ENCODE measurements at regions not wholly inside any gene's neighbourhood (a gene's known extent, or its start where the extent isn't known, plus 50 kb on each side); places are given as distances from the start of the nearest gene placed in this dataset.
"Not testable (repeated sequence)": the region's sequence is repeated elsewhere in the genome, so short reads cannot be mapped to it uniquely, and the experiment has no call there.

DNA sequence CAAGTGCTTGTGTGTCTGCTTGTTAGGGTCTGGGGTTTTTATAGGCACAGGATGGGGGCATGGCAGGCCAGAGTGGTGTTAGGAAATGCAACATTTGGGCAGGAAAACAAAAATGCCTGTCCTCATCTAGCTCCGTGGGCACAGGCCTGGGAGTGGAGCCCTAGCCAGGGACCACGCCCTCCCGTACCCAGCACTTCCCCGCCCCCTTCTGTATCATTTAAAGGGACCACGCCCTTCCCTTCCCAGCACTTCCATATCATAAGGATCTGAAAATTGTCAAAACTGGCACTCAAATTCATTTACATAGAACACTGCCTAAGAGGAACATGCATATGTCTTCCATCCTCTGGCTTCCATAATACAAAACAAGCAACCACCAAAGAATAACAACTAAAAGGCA, 185.8 kb downstream of the B3GLCT start:
- no peak for DNase-seq

DNA sequence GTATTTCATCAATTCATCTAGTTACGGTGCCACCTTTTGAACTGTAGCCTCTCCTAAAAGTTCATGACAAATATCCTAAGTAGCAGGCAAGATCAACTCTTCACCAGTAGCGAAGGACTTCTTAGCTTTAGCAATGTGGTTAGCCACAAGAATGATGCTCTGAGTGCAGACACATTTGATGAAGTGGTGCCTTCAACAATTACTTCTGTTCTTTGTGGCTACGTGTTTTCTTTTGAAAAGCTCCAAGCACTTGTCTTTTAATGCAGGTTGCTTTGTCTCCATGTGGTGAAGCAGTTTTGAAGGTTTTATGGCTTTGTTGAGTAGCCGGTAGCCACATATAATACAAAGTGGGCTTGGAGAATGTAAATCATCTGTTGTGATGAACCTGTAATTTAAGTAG, 194.7 kb downstream of the B3GLCT start:
- no peak for DNase-seq

DNA sequence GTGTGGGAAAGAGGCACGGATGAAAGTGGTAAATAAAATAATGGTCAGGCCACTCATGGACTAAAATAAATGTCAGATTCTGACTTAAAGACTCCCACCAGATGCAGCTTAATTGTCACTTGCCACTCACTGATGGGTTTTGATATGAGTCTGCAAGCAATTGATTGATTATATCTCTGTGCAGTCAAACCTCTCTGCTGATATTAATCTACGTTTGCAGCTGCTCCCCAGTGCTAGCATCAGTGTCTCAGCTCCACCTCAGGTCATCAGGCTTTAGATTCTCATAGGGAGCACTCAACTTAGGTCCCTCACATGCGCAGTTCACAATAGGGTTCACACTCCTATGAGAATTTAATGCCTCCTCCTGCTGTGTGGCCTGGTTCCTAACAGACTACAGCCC, 195.3 kb downstream of the B3GLCT start:
- DNase-seq: no peak

DNA sequence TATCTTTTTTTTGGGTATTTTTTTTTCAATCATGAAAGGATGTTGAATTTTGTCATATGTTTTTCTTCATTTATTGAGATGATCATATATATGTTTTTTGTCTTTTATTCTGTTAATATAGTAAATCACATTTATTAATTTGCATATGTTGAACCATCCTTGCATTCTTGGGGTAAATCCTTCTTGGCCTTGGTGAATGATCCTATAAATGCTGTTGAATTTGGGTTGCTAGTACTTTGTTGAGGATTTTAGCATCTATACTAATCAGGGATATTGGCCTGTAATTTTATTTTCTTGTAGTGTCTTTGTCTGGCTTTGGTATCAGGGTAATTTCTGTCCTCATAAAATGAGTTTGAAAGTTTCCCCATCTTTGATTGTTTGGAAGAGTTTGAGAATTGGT, 199.9 kb downstream of the B3GLCT start:
- no peak for DNase-seq

DNA sequence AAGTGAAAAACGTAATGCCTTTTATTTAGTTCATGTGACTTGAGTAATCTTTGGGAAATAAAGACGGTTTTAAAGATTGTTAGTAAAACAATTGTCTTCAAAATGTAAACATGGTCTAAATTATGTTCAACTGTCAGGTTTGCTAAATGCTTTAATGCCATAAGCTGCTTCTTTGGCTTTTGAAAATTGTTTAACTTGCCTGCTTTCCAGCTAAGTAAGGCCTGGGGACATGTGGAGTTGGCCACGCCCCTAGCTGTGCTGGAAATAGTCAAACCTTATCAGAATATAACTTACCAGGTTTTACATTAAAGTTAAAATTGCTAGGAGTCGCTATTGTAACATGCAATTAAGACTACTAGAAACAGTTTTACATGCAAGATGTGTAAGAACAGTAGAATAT, 203.9 kb downstream of the B3GLCT start:
- not testable (repeated sequence) for DNase-seq

DNA sequence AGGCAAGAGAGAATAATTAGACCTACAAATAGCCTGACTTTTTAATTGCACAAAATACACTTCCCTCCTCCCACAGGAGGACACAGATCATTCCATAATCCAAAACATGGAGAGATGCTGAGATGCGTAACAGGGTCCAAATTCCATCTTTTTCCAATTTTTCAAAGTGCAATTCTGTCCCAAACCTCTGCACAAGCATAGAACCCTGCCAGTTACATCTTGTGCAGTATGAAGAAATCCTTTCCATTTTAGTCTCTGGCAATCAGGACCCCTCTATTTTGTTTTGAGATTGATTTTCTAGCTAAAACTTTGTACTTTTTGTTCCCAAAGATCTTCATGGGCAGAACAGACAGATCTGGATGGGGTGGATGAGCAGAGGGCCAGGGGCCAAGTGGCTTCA, 209.2 kb downstream of the B3GLCT start:
- DNase-seq: no peak

DNA sequence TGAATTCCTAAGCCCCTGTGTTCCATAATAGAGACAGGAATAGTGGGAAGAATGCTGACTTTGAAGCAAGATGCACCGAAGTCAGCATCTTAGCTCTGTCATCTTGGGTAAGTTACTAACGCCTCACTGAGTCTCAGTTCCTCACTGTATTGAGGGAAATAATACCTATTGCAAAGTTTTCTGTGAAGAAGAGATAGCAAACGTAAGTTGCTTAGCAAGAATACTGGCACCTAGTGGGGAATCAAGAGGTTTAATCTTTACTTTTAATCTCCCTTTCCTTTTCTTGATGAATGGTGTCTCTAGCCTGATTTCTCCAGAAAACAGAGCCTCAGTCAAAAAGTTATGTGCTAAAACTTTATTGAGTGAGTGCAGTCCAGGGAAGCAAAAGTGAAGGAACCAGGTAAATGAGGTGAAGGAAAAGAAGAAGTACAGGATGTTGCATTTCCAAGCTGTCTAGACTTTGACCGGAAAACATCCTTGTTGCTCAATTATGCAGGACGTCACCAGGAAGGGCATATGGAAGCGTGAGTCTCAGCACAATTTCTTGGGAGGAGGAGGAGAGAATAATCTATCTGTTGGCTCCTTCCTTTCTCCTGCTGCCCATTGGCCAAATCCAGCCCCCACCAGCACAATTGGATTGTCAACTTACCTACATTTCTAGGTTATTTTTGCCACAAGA, 210.0 kb downstream of the B3GLCT start:
- no peak for DNase-seq

DNA sequence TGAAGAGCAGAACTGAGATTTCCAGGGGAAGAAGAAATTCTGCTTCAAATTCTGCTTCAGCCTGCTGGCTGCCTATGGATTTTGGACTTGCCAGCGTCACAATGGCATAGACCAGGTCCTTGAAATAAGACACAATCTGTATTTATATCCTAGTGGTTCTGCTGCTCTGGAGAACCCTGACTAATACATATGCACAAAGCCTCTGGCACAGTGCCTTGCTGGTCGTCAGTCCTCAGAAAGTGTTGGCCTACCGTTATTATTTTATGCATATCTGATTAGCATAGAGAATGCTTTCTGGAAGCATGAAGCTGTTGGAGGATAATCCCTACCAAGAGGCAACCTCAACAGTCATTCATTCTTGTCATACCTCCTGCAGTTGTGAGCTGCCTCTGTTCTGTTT, 213.7 kb downstream of the B3GLCT start:
- DNase-seq: no peak

DNA sequence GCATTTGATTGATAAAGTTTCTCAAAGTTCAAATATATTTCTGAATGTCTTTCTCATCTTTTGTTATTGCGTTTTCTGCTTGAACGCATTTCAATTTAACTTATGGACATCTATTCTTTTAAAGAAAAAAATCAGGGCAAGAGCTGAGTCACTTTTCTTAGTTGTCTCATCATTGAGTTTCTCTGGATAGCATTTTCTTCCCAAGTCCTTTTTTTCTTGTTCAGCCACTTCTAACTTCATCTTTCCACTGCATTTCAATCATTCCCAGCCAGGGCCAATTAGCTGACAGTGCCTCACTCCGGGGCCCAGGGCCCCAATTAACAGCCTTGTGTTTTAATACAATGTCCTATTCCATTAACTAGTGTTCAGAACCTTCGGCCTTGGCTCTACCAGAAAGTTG, 216.3 kb downstream of the B3GLCT start:
- no peak for DNase-seq

DNA sequence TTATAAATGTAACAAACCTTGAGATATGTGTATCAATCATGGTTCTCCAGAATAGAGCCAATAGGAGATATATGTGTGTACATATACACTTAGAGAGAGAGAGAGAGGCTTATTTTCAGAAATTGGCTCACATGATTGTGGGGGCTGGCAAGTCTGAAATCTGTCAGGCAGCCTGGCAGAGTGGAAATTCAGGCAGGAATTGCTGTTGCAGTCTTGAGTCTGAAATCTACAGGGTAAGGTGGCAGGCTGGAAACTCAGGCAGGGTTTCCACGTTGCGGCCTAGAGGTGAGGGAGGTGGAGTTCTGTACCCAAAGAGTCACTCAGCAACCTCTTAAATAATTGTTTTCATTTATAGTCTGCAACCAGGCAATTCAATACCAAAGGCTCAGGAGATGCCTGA, 218.4 kb downstream of the B3GLCT start:
- DNase-seq: no peak

DNA sequence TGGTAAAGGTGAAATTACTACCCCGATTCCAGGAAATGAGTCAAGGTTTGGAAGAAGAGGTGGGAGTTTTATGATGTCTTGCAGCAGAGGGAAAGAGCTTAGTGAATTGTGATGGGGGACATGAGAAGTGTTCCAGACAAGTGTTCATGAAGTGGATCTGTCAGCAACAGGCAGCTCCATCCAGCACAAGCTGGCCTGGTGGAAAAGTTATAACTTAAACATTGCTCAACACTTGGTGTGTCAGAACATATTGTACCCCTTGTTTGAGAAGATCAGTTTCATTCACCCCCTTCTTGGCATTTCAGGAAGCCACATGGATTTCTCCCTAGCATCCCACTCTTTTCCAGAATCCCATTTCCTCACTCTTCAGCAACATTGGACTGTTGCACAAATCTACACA, 222.0 kb downstream of the B3GLCT start:
- DNase-seq: no peak

DNA sequence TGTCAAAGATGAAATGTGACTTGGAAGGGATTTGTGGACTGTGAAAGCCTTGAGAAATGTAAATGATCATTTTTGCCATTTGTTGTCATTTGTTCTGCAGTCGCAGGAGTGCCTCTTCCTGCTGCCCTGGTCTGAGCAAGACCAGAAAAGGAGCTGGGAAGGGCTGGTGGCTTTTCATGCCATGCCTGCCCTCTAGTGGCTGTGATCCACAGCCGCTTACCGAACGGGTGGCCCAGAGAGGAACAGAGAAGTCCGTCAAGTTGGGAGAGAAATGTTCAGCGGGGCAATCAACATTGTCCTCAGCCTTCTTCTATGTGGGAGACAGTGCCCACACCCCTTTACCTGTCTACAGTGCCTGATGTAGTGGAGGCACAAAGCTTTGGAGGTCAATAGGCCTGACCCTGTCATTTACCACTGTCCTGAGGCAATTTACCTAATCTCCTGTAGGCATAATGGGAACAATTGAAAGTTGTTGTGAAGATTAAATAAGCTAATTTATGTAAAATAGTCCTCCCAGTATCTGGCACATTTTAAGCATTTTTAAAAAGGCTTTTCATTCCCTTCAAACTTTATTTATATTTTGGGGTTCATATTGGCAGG, 224.5 kb downstream of the B3GLCT start:
- DNase-seq: peak; percentile 52

DNA sequence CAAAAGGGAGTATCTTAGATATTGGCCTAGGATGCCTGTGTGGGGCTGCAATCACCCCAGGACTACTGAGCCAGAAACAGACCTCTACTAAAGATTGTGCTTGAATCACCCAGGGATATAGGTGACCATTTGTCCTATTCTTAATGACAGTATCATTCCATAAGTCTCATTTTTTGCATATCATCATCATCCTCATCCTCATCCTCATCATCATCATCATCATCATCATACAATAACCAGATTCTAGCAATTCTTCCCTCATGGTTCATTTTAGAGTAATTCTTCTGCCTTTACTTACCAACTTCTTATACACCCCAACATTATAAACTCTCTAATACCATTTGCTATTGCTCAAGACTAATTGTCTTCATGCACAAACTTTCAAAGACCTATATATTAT, 226.6 kb downstream of the B3GLCT start:
- no peak for DNase-seq

DNA sequence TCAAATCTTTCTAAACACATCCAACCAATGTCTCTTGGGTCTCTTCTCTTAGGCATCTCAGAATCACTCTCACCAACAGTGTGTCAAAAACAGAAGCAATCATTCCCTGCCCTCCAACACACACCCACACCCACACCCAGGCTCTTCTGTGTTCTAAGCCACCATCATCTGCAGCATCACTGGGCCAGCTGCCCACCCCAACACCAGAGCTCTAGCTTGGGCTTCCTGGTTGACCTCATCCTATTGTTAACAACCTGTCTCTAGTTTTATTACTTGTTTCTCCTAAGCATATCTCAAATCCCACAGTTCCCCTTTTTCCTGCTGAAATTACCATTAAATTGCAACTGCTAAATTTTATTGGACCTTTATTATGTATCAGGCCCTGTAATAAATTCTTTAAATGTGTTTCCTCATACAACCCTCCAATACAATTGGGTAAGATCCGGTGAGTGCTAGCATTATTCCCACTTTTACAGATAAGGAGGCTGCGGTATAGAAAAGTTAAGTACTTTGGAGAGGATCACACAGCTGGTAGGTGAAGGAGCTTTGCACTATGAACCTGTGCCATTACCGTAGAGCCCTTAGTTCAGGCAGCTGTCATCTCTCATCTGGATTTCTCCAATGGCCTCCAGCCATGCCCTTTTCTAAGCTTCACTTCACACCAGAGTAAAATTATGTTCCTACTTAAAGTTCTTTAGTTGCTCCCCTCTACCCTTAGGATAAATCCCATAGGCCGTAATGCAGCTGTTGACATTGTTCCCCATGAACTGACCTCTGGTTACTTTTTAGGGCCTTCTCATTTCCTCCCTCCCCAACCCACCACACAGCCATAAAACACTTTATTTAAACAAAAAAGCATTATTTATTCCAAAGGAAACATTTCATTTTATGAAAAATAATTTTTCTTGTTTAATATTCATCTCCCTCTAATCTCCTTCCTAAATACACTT, 227.7 kb downstream of the B3GLCT start:
- no peak for DNase-seq

DNA sequence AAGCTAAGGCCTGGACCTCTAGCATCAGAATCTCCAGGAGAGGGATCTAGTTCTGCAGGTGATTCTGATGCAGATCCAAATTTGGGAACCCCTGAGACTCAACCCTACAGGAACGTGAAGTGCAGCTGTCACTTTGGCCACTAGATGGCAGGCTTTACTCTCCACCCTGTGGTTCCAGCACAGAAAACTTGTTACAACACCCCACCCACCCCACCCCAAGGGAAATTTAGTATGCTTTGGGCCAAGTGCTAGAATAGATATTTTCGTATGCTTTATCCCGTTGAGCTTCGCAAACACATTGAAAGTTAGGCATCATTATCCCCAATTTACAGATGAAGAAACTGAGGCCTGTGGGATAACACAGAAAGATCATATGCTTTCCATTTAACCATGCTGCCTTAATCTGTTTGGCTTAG, 232.0 kb downstream of the B3GLCT start:
- no peak for DNase-seq

DNA sequence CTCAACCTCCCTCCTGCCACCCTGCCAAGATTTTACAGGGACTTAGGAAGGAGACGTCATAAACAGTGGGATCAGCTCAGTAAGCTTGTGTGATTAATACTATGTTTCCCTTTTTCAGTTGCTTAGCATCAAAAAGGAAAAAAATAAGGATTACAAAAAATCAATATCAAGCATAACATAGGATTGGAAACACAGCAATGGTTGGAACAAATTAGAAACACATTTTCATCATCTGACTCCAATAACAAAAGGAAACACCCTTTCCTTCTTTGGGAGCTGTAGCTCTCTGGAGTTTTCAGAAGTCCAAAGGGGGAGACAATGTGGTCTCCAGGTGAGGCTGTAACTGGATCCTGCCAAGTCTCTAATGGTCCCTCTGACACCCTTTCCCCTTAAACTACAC, 233.4 kb downstream of the B3GLCT start:
- no peak for DNase-seq

DNA sequence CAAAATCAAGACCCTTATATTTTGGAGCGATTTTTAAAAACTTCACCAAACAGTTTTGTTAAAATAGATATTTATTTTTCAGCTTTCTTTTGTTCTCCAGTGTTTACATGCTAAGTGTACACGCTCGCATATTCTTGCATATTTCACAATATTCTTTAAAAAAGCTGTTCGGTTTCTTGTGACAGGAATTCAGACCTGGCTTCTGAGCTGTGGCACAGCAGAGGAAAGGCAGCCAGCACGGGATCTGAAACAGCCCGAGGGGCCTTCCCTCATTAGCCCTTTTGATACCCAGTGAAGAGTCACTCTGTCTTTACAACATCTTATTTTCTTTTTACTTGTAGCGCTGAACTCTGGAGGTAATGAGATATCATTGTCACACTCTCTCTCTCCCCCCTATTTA, 234.0 kb downstream of the B3GLCT start:
- no peak for DNase-seq

DNA sequence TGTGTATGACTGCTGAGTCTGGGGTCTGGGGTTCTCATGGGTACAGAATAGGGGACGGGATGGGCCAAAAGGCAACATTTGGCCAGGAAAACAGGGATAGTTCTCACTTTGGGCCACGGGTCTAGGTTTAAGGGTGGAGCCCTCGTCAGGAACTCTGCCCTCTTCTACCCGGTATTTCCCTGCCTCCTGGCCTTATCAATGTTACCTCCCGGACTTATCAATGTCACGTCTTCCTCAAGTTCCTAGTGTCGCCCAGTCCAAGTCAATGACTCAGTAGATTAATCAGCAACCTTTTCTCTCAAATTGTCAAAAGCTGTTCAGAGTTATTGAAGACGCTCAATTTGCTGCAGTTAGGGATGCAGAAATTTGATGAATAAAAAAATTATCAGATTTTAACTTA, 234.8 kb downstream of the B3GLCT start:
- DNase-seq: no peak

DNA sequence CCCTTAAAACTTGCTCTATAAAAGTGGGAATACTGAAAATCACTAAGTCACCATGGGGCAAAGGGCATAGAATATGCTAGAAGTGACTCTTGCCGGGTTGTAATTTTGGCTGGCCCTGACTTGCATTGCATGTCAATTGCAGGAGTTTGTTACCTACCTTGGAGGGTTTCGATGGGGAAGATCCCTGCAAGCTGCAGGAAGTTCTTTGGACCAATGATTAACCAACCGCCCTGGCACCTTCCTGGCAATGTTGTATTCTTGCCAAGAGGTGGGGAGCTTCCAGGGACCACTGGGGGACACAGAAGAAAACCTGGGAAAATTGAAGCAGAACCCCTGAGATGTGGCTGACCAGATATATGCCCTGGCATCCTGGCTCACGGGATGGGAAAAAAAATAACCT, 235.8 kb downstream of the B3GLCT start:
- DNase-seq: no peak

DNA sequence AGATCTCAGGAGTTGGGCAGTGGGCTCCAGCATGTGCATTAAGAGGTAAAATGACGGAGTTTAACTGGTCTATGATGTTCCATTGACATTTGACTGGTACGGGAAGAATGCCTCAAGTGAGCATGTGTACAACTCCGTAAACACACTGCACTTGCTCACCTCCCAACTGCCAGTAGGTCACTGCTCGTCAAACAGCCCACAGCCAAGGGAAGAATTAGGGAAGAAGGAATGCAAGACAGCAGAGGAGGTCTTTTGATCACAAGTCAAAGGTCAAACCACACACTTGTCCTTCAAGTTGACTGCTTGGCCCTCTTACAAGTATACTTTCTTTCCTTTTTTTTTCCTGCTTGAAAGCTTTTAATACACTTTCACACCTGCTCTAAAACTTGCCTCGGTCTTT, 236.7 kb downstream of the B3GLCT start:
- DNase-seq: no peak

DNA sequence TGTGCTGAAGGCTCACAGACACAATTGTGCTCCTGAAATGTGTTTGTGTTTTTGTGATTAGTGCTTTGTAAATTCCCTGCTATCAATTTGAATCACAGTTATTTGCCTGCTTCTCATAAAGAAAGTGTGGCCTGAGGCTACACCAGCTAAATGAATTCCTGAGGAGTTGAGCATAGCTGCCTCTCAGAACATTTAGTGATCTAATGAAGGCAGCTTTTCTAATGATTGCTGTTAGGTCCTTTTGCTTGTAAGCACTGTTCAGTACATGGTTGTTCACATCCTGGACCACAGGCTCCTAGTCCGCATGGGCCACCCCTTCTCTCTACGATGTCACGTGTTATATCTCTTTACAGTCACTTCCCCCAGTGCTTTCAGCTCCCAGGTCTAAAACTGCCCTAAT, 238.2 kb downstream of the B3GLCT start:
- DNase-seq: no peak

DNA sequence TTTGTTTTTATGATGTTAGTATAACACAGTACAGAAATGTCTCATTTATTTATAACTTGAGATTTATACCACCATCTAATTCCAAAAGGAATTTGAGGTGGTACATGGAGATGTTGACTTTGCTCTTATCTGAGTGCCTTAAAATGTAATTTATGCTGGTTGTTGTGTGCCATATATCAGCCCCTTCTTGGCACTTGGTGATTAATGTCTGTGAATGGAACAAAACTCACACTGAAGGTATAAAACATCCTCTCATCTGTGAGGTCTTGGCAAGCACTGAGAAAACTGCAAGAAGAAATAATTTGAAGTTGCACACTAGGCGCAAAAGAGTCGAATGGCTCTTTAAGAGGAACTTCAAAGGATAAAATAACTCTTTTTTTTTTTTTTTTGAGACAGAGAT, 240.4 kb downstream of the B3GLCT start:
- DNase-seq: no peak

DNA sequence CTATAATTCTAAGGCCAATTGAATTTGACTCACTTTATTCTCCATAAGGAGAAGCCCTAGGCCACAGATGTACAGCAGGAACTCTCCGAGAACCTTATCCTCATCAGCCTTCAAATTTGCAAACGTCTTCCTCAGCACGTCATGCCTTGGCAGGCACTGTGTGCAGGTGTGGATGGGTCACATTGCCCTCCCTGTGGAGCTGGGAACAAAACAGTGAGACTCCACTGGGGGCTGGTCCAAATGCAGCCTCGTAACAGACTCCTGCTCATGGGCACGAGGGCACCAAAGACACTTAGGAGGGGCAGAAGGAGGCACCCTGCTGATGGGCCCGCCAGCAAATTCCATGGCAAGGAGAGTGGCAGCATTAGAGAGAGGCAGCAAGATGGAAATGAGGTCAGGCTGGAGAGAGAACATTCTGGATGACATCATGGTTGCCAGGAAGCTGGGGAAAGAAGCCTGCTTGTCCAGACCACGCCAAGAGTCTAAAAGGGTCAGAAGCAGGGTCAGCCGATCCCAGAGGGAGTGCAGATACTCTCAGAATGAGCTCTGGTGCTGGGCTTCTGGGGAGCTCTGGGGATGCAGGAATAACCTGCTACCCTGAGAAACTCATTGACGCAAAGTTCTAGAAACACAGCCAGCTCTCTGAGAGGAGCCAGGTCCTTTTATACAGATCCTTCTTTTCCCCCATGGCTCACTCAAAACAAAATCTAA, 242.2 kb downstream of the B3GLCT start:
- DNase-seq: no peak

Data from NCI-H1105 treated with DMSO at 0.1 percent for 48 hours (cell line).